Gastroesophageal sphincter (tissue), 4 donors: ENCODE measurements at regions not wholly inside any gene's neighbourhood (a gene's known extent, or its start where the extent isn't known, plus 50 kb on each side); places are given as distances from the start of the nearest gene placed in this dataset.
A peak's percentile ranks its signal among the peaks of the same experiment; 100 is the strongest.

Experiments used
- ATAC-seq: fragments of 150-250 bp; one replicate; pipeline ENCODE4 v1.9.1; 2016; ENCODE audit warnings: mild to moderate bottlenecking, moderate library complexity
- H3K27ac ChIP-seq, 4 donors: fragments of 200-600 bp; sonication (generic) in 3 of 4; 1 replicate in 3 of 4; 2 replicates in 1 of 4; pipeline ENCODE4 v1.5.1; 2016 to 2019
- H3K27me3 ChIP-seq: fragments of 200-600 bp; sonication (generic); one replicate; pipeline ENCODE4 v1.5.1; 2019
- H3K36me3 ChIP-seq, 2 donors: fragments of 200-600 bp; sonication (generic); one replicate each; pipeline ENCODE4 v1.5.1; 2019; ENCODE audit warnings: control low read depth in 1 of 2
- H3K4me1 ChIP-seq, 3 donors: fragments of 200-600 bp; sonication (generic); 1 replicate in 2 of 3; 2 replicates in 1 of 3; pipeline ENCODE4 v1.5.1; 2016 to 2019; ENCODE audit warnings: control low read depth in 2 of 3
- H3K4me3 ChIP-seq, 2 donors: fragments of 200-600 bp; sonication (generic); one replicate each; pipeline ENCODE4 v1.5.1; 2019; ENCODE audit warnings: mild to moderate bottlenecking in 1 of 2, moderate library complexity in 1 of 2
- H3K9me3 ChIP-seq, 3 donors: fragments of 200-600 bp; sonication (generic); one replicate each; pipeline ENCODE4 v1.5.1; 2017 to 2019; ENCODE audit warnings: control low read depth in 2 of 3
- EP300 ChIP-seq: sonication (generic); formaldehyde crosslinking; IDR thresholded peaks from one replicate; pipeline ENCODE4 v1.6.1; 2017; ENCODE audit warnings: antibody characterized with exemption, mild to moderate bottlenecking
- POLR2A ChIP-seq, 2 donors: fragments of 450-650 bp; IDR thresholded peaks; one replicate each; pipeline ENCODE4 v1.6.1; 2017; ENCODE audit warnings: antibody characterized with exemption in 2 of 2, mild to moderate bottlenecking in 2 of 2, moderate library complexity in 1 of 2
- POLR2AphosphoS5 ChIP-seq: sonication (generic); formaldehyde crosslinking; IDR thresholded peaks from one replicate; pipeline ENCODE4 v1.6.1; 2017; ENCODE audit warnings: antibody characterized with exemption
- WGBS, 2 donors: methylation state at CpG; one replicate each; pipeline ENCODE4 v1.1.5; 2018; ENCODE audit warnings: low coverage in 1 of 2; 5-methylcytosine and 5-hydroxymethylcytosine counted together
- TF ChIP-seq, protein P1 (sequence below), 4 experiments: fragments of 200-600 bp in 2 of 4; fragments of 450-650 bp in 2 of 4; sonication (generic) in 1 of 4; IDR thresholded peaks; one replicate each; pipeline ENCODE4 v1.5.1; 2017 to 2019; ENCODE audit warnings: antibody characterized with exemption in 4 of 4, mild to moderate bottlenecking in 2 of 4, moderate library complexity in 2 of 4

DNA sequence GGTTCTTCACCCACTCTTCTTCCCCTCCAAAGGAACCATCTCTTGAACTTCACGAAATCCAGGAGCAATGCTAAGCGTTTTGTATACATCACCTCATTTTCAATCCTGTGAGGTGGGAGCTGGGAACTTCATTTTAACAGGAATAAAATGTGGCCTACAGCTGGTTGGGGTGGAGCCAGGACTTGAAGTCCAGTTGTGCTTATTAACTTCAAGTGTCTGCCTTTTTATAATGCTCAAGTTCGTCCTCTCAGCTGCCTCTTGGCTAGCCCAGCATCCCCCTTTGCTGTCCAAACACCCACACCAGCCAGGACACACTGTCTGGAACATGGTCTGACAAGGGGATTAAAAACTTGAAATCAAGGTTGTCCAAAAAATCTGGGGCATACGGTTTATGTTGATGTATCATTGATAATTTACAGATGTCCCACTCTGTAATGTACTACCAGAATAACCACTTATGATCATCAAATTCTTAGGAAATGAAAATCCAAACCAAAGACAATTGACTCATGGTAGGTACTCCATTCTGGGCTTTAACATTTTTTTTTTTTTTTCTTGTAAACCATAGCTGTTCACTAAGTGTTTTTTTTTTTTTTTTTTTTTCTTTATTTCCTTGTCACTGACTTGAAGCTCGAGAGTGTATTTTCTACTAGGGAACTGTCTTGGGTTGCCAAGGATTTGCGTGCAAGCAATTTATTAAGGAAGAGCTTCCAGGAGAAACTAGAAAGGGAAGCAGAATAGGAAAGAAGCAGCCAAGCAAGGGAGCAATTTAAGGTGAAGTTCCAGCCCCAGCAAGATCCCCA is 252.3 kb downstream of the EFCAB11 start:
- H3K4me3 ChIP-seq, result peak overlapping the region; percentile 25 to 63
- H3K27ac ChIP-seq, result peak overlapping the region; percentile 43 to 88 (median 86)
- peak; percentile 63 for ATAC-seq
- TF ChIP-seq POLR2A (IDR thresholded peaks at IDR 0.05) (no peak), POLR2AphosphoS5 (peak; percentile 53)
- H3K36me3 ChIP-seq, result no peaks in the 10 kb centered on the region
- H3K27me3 ChIP-seq, result no peaks in the 10 kb centered on the region
- H3K9me3 ChIP-seq, result no peaks in the 10 kb centered on the region
- WGBS, 2 donors, result 8 to 30% methylated on average over 4 to 6 of the region's 6 CpGs
- H3K4me1 ChIP-seq, result peaks cover 0 to 26% (median 4%) of the 10 kb centered on the region in 3 donors

DNA sequence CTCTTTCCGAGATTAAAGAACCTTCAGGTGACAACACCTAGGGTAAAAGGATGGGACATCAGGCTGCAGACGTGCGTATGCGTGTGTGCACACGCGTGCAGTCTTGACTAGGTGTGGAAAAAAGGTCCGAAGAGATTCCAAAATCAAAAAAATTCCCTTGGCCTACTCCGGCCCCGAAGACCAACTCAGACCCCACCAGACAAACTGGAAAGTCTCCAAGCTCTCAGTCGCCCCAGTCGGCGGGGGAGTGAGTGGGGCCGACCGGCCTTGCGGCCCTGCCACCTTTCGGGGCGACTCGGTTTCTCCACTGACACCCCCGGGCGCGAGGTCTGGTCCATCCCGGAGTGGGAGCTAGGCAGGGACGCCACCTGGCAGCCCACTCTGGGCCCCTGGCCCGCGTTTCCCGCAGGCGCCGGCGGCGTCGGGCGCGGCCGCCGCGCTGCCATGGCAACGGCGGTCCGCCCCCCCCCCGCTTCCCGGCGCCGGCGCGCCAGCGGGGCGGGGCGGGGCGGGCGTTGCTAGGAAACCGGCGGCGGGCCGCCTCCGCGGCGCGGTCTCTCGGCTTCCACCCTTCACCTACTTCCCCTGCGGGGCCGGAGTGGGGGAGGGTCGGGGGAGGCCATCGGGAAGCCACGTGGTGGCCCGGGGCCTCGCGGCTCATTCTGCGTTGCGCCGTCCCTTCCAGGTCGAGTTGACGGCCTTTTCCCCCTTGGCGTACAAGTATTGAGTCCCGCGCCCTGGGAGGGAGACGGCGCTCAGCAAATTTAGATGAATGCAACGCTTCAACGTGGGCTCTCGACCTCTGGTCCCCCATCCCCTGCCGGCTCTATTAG is 253.1 kb downstream of the EFCAB11 start:
- peaks cover 0 to 26% (median 4%) of the 10 kb centered on the region in 3 donors for H3K4me1 ChIP-seq
- H3K4me3 ChIP-seq, result peak overlapping the region; percentile 25 to 63
- no peaks in the 10 kb centered on the region for H3K27me3 ChIP-seq
- WGBS, 2 donors, result 0 to 27% methylated on average over 1 to 4 of the region's 81 CpGs
- peak; percentile 93 for ATAC-seq
- H3K27ac ChIP-seq, result peak overlapping the region; percentile 43 to 88 (median 86)
- TF ChIP-seq POLR2AphosphoS5 (peak; percentile 66), EP300 (no peak), POLR2A (IDR thresholded peaks at IDR 0.05) (no peak)
- no peaks in the 10 kb centered on the region for H3K36me3 ChIP-seq
- H3K9me3 ChIP-seq, result no peaks in the 10 kb centered on the region

DNA sequence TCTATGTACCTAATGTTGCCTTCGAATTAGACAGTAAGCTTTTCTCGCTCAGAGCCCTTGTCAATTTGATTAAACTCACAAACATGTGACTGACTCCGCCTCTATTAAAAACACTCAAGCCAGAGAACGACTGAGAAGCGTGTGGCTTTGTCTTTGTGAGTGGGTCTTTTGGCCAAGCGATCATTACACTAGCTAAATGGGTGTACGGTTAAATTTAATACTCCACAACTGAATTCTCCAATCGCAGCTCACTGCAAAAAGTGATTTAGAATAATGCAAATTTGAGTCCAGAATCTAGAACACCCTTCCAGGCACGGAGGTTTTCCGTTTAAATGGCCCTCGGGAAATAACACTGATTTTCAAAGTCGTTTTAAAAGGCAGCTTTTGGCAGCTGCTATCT is 253.7 kb downstream of the EFCAB11 start:
- H3K9me3 ChIP-seq, result no peaks in the 10 kb centered on the region
- H3K27ac ChIP-seq, result peak overlapping the region in 3 of 4 donors; percentile 86 to 88 (median 86)
- H3K4me1 ChIP-seq, result peaks cover 0 to 28% (median 4%) of the 10 kb centered on the region in 3 donors
- no peaks in the 10 kb centered on the region for H3K27me3 ChIP-seq
- WGBS, 2 donors, result 47 to 63% methylated on average over 5 to 10 of the region's 12 CpGs
- H3K36me3 ChIP-seq, result no peaks in the 10 kb centered on the region
- TF ChIP-seq POLR2AphosphoS5 (no peak), EP300 (no peak), POLR2A (IDR thresholded peaks at IDR 0.05) (no peak)
- TF ChIP-seq, protein P1, sequence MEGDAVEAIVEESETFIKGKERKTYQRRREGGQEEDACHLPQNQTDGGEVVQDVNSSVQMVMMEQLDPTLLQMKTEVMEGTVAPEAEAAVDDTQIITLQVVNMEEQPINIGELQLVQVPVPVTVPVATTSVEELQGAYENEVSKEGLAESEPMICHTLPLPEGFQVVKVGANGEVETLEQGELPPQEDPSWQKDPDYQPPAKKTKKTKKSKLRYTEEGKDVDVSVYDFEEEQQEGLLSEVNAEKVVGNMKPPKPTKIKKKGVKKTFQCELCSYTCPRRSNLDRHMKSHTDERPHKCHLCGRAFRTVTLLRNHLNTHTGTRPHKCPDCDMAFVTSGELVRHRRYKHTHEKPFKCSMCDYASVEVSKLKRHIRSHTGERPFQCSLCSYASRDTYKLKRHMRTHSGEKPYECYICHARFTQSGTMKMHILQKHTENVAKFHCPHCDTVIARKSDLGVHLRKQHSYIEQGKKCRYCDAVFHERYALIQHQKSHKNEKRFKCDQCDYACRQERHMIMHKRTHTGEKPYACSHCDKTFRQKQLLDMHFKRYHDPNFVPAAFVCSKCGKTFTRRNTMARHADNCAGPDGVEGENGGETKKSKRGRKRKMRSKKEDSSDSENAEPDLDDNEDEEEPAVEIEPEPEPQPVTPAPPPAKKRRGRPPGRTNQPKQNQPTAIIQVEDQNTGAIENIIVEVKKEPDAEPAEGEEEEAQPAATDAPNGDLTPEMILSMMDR (IDR thresholded peaks at IDR 0.05), result no peak
- H3K4me3 ChIP-seq, result peak overlapping the region; percentile 25 to 63
- ATAC-seq, result no peak

DNA sequence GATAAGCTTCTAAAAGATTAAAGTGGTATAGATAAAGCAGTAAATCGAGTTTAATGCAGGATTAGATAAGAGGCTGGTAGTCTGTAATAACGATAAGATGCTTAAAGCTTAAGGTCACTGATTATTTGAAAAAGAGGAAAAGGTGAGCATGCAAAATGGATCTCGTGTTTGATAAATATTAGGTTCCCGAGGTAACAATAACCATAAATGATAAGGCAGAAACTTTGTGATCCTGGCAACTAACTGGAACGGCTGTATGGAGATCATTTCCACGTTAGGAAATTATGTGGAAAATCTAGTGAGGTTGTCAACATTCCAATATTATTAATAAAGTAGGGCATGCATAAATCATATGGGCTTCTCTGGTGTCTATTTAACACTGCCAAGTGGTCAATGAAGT is 255.5 kb downstream of the EFCAB11 start:
- Histone ChIP-seq H3K4me3 (no peak overlapping the region), H3K27me3 (no peaks in the 10 kb centered on the region), H3K36me3 (no peaks in the 10 kb centered on the region), H3K27ac (no peak overlapping the region), H3K9me3 (no peaks in the 10 kb centered on the region), H3K4me1 (peaks cover 0 to 33% (median 4%) of the 10 kb centered on the region in 3 donors)
- ATAC-seq, result no peak
- 32 to 44% methylated on average over 6 of the region's 6 CpGs for WGBS, 2 donors
- TF ChIP-seq, protein P1 (IDR thresholded peaks at IDR 0.05), result no peak
- TF ChIP-seq POLR2A (IDR thresholded peaks at IDR 0.05) (no peak), EP300 (no peak), POLR2AphosphoS5 (no peak)

DNA sequence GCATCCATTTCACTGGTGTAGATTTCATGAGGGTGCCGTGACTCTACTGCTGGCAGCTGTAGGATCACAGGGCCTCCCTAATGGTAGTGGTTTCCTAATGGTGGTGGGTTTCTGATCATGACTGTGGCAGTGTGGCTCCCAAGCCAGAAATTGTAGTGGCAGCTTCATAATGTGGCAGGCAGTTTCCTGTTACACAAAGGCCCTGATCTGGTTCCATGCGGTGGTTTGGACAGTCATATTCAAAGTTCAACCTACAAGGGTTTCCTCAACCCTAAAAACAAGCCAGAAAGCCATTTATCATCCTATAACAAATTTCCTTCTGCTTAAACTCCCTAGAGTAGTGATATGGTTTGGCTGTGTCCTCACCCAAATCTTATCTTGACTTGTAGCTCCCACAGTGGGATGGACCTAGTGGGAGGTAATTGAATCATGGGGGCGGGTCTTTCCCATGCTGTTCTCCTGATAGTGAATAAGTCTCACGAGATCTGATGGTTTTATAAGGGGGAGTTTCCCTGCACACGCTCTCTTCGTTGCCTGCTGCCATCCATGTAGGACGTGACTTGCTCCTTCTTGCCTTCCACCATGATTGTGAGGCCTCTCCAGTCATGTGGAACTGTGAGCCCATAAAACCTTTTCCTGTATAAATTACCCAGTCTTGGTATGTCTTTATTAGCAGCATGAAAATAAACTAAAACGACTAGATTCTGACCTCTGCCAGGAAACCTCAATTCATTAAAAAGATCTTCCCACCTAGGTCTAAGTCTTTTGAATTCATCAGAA is 257.1 kb downstream of the EFCAB11 start:
- Histone ChIP-seq H3K4me1 (peaks cover 0 to 23% (median 4%) of the 10 kb centered on the region in 3 donors), H3K9me3 (no peaks in the 10 kb centered on the region), H3K27me3 (no peaks in the 10 kb centered on the region), H3K27ac (no peak overlapping the region), H3K36me3 (no peaks in the 10 kb centered on the region), H3K4me3 (no peak overlapping the region)
- 82 to 90% methylated on average over 5 to 8 of the region's 8 CpGs for WGBS, 2 donors
- ATAC-seq, result no peak
- TF ChIP-seq, protein P1 (IDR thresholded peaks at IDR 0.05), result no peak
- TF ChIP-seq POLR2AphosphoS5 (no peak), POLR2A (IDR thresholded peaks at IDR 0.05) (no peak), EP300 (no peak)
